ENCODE measurements at regions not wholly inside any gene's neighbourhood (a gene's known extent, or its start where the extent isn't known, plus 50 kb on each side); places are given as distances from the start of the nearest gene placed in this dataset.

DNA sequence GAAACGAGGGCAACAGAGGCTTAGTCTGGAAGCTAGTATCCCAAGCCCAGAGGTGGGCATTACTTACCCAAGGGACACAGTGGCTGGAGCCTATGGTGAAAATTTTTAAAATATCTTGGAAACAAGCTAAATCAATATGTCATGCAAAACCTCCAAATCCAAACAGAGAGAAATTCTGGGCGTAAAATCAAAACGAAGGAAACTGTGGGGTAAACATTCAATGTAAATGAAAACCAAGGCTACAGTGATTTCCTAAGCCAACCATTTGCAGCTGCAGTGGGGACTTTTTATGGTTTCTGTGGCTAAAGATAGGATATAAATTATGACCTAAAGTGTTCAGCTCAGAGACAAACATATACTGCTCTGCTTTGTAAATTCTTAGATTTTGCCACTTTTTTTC is 507.7 kb upstream of the DIAPH2 start:
- Histone ChIP-seq H3K4me3 (ENCODE audit: low read depth in 1 of 3, low read length in 3 of 3) (no peak overlapping the region), H3K27ac (ENCODE audit: low read depth in 1 of 2, low read length in 2 of 2) (no peak overlapping the region), H3K9me3 (ENCODE audit: control insufficient read depth in 4 of 4, low read length in 3 of 4) (no peaks in the 10 kb centered on the region), H3K36me3 (ENCODE audit: control insufficient read depth in 4 of 4, insufficient read depth in 3 of 4, low read depth in 1 of 4, low read length in 3 of 4) (no peaks in the 10 kb centered on the region), H3K27me3 (ENCODE audit: control insufficient read depth in 4 of 4, insufficient read depth in 4 of 4, low read length in 3 of 4) (peaks cover 0 to 3% (median 0%) of the 10 kb centered on the region in 4 donors), H3K4me1 (ENCODE audit: control insufficient read depth in 4 of 4, insufficient read depth in 4 of 4, low read length in 3 of 4) (no peaks in the 10 kb centered on the region), H3K9ac (ENCODE audit: low read depth in 1 of 2, low read length in 2 of 2) (no peak overlapping the region)
- TF ChIP-seq TAF1 (conservative IDR thresholded peaks at IDR 0.05) (no peak), YY1 (IDR thresholded peaks at IDR 0.05) (no peak), JUND (IDR thresholded peaks at IDR 0.05) (no peak), RAD21 (IDR thresholded peaks at IDR 0.05) (no peak), HNF4A (conservative IDR thresholded peaks at IDR 0.05) (no peak), FOXA2 (IDR thresholded peaks at IDR 0.05) (no peak), GABPA (IDR thresholded peaks at IDR 0.05 in 1 of 2, conservative IDR thresholded peaks at IDR 0.05 in 1 of 2) (no peak), RXRA (IDR thresholded peaks at IDR 0.05) (no peak), FOXA1 (IDR thresholded peaks at IDR 0.05) (no peak), NR2F2 (IDR thresholded peaks at IDR 0.05) (no peak), EGR1 (IDR thresholded peaks at IDR 0.05; ENCODE audit: low read depth in 2 of 2) (no peak), SP1 (IDR thresholded peaks at IDR 0.05) (no peak), HNF4G (IDR thresholded peaks at IDR 0.05) (no peak), MAX (IDR thresholded peaks at IDR 0.05) (no peak), ATF3 (IDR thresholded peaks at IDR 0.05) (no peak)
- TF ChIP-seq, protein P1, sequence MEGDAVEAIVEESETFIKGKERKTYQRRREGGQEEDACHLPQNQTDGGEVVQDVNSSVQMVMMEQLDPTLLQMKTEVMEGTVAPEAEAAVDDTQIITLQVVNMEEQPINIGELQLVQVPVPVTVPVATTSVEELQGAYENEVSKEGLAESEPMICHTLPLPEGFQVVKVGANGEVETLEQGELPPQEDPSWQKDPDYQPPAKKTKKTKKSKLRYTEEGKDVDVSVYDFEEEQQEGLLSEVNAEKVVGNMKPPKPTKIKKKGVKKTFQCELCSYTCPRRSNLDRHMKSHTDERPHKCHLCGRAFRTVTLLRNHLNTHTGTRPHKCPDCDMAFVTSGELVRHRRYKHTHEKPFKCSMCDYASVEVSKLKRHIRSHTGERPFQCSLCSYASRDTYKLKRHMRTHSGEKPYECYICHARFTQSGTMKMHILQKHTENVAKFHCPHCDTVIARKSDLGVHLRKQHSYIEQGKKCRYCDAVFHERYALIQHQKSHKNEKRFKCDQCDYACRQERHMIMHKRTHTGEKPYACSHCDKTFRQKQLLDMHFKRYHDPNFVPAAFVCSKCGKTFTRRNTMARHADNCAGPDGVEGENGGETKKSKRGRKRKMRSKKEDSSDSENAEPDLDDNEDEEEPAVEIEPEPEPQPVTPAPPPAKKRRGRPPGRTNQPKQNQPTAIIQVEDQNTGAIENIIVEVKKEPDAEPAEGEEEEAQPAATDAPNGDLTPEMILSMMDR (IDR thresholded peaks at IDR 0.05; ENCODE audit: low read depth, low read length, missing input control), result no peak
- TF ChIP-seq, protein P2, sequence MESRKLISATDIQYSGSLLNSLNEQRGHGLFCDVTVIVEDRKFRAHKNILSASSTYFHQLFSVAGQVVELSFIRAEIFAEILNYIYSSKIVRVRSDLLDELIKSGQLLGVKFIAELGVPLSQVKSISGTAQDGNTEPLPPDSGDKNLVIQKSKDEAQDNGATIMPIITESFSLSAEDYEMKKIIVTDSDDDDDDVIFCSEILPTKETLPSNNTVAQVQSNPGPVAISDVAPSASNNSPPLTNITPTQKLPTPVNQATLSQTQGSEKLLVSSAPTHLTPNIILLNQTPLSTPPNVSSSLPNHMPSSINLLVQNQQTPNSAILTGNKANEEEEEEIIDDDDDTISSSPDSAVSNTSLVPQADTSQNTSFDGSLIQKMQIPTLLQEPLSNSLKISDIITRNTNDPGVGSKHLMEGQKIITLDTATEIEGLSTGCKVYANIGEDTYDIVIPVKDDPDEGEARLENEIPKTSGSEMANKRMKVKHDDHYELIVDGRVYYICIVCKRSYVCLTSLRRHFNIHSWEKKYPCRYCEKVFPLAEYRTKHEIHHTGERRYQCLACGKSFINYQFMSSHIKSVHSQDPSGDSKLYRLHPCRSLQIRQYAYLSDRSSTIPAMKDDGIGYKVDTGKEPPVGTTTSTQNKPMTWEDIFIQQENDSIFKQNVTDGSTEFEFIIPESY (IDR thresholded peaks at IDR 0.05), result no peak
- TF ChIP-seq, protein P3, sequence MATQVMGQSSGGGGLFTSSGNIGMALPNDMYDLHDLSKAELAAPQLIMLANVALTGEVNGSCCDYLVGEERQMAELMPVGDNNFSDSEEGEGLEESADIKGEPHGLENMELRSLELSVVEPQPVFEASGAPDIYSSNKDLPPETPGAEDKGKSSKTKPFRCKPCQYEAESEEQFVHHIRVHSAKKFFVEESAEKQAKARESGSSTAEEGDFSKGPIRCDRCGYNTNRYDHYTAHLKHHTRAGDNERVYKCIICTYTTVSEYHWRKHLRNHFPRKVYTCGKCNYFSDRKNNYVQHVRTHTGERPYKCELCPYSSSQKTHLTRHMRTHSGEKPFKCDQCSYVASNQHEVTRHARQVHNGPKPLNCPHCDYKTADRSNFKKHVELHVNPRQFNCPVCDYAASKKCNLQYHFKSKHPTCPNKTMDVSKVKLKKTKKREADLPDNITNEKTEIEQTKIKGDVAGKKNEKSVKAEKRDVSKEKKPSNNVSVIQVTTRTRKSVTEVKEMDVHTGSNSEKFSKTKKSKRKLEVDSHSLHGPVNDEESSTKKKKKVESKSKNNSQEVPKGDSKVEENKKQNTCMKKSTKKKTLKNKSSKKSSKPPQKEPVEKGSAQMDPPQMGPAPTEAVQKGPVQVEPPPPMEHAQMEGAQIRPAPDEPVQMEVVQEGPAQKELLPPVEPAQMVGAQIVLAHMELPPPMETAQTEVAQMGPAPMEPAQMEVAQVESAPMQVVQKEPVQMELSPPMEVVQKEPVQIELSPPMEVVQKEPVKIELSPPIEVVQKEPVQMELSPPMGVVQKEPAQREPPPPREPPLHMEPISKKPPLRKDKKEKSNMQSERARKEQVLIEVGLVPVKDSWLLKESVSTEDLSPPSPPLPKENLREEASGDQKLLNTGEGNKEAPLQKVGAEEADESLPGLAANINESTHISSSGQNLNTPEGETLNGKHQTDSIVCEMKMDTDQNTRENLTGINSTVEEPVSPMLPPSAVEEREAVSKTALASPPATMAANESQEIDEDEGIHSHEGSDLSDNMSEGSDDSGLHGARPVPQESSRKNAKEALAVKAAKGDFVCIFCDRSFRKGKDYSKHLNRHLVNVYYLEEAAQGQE (IDR thresholded peaks at IDR 0.05), result no peak
- no peak for DNase-seq (ENCODE audit: low spot score)
- 46% methylated on average over 3 of the region's 3 CpGs for WGBS
